ENCODE measurements at regions not wholly inside any gene's neighbourhood (a gene's known extent, or its start where the extent isn't known, plus 50 kb on each side); places are given as distances from the start of the nearest gene placed in this dataset.
A peak's percentile ranks its signal among the peaks of the same experiment; 100 is the strongest.

GRCh38 chr4:123945301-123945700, 548.7 kb downstream of the SPRY1 start:
- no peak for TF ChIP-seq CTCF (IDR thresholded peaks at IDR 0.05)
- Mint-ChIP-seq H3K27ac (no peak overlapping the region), H3K27me3 (ENCODE audit: insufficient read depth) (no peaks in the 10 kb centered on the region), H3K4me3 (no peak overlapping the region), H3K36me3 (ENCODE audit: low read depth) (no peaks in the 10 kb centered on the region), H3K4me1 (ENCODE audit: low read depth) (peaks cover 12% of the 10 kb centered on the region), H3K9me3 (no peaks in the 10 kb centered on the region)
- no peak for DNase-seq

GRCh38 chr4:123950530-123950929, 553.9 kb downstream of the SPRY1 start:
- H3K27me3 Mint-ChIP-seq (ENCODE audit: insufficient read depth): no peaks in the 10 kb centered on the region
- H3K27ac Mint-ChIP-seq: no peak overlapping the region
- no peak for DNase-seq
- H3K36me3 Mint-ChIP-seq (ENCODE audit: low read depth): 0 out of 2 replicates have a peak, but pooled peaks cover 3% of the 10 kb centered on the region
- peaks cover 22% of the 10 kb centered on the region for H3K4me1 Mint-ChIP-seq (ENCODE audit: low read depth)
- H3K4me3 Mint-ChIP-seq: no peak overlapping the region
- TF ChIP-seq CTCF (IDR thresholded peaks at IDR 0.05): no peak
- no peaks in the 10 kb centered on the region for H3K9me3 Mint-ChIP-seq

- H3K36me3 Mint-ChIP-seq (ENCODE audit: low read depth): 0 out of 2 replicates have a peak, but pooled peaks cover 3% of the 10 kb centered on the region
- peak; percentile 4 for DNase-seq
- no peaks in the 10 kb centered on the region for H3K27me3 Mint-ChIP-seq (ENCODE audit: insufficient read depth)
- no peak overlapping the region for H3K27ac Mint-ChIP-seq
- TF ChIP-seq CTCF (IDR thresholded peaks at IDR 0.05): no peak
- H3K9me3 Mint-ChIP-seq: no peaks in the 10 kb centered on the region
- peaks cover 22% of the 10 kb centered on the region for H3K4me1 Mint-ChIP-seq (ENCODE audit: low read depth)
- H3K4me3 Mint-ChIP-seq: no peak overlapping the region
These were observed 556.1 kb downstream of the SPRY1 start for GRCh38 chr4:123952530-123953274.

- no peaks in the 10 kb centered on the region for H3K9me3 Mint-ChIP-seq
- H3K36me3 Mint-ChIP-seq (ENCODE audit: low read depth): 0 out of 2 replicates have a peak, but pooled peaks cover 3% of the 10 kb centered on the region
- peaks cover 22% of the 10 kb centered on the region for H3K4me1 Mint-ChIP-seq (ENCODE audit: low read depth)
- no peaks in the 10 kb centered on the region for H3K27me3 Mint-ChIP-seq (ENCODE audit: insufficient read depth)
- TF ChIP-seq CTCF (IDR thresholded peaks at IDR 0.05): no peak
- H3K27ac Mint-ChIP-seq: no peak overlapping the region
- DNase-seq: no peak
- no peak overlapping the region for H3K4me3 Mint-ChIP-seq
These were observed 557.0 kb downstream of the SPRY1 start for GRCh38 chr4:123953566-123953965.

- Mint-ChIP-seq H3K9me3 (no peaks in the 10 kb centered on the region), H3K36me3 (ENCODE audit: low read depth) (0 out of 2 replicates have a peak, but pooled peaks cover 3% of the 10 kb centered on the region), H3K27ac (no peak overlapping the region), H3K27me3 (ENCODE audit: insufficient read depth) (no peaks in the 10 kb centered on the region), H3K4me1 (ENCODE audit: low read depth) (peaks cover 22% of the 10 kb centered on the region), H3K4me3 (peak overlapping the region; percentile 27)
- DNase-seq: no peak
- no peak for TF ChIP-seq CTCF (IDR thresholded peaks at IDR 0.05)
These were observed 557.6 kb downstream of the SPRY1 start for GRCh38 chr4:123954220-123954619.
